ENCODE measurements at regions not wholly inside any gene's neighbourhood (a gene's known extent, or its start where the extent isn't known, plus 50 kb on each side); places are given as distances from the start of the nearest gene placed in this dataset.
A peak's percentile ranks its signal among the peaks of the same experiment; 100 is the strongest.

GRCh38 chr2:57902578-57902977 lies 144.0 kb upstream of the VRK2 start:
- DNase-seq (ENCODE audit: low read depth in 1 of 2, low spot score in 2 of 2) = no peak

More at GRCh38 chr2:57902578-57902977, 144.0 kb upstream of the VRK2 start:
- Histone ChIP-seq H3K23me2 (ENCODE audit: low read depth, low read length) (no peaks in the 10 kb centered on the region), H3K36me3 (ENCODE audit: control insufficient read depth in 2 of 4, insufficient read depth in 4 of 4, low read length in 3 of 4) (no peaks in the 10 kb centered on the region), H3K9ac (replicated peaks in 1 of 4; ENCODE audit: extremely low read depth in 1 of 4, low read depth in 3 of 4, low read length in 3 of 4) (no peak overlapping the region), H3K27me3 (replicated peaks in 1 of 4; ENCODE audit: control insufficient read depth in 3 of 4, extremely low read depth in 1 of 4, insufficient read depth in 3 of 4, low read length in 3 of 4) (no peaks in the 10 kb centered on the region), H3K56ac (replicated peaks; ENCODE audit: insufficient read length, low read depth, low read length) (no peak overlapping the region), H2BK20ac (ENCODE audit: low read length) (no peak overlapping the region), H3K4me1 (replicated peaks in 1 of 4; ENCODE audit: control insufficient read depth in 3 of 4, insufficient read depth in 4 of 4, low read length in 3 of 4) (peaks cover 0 to 7% (median 3%) of the 10 kb centered on the region in 4 experiments; a peak in 1 of 7 replicates), H3K79me2 (ENCODE audit: control insufficient read depth in 1 of 2, insufficient read depth in 2 of 2, low read length in 2 of 2) (no peaks in the 10 kb centered on the region), H2AK5ac (ENCODE audit: low read depth, low read length) (no peak overlapping the region), H2BK15ac (ENCODE audit: low read length) (no peak overlapping the region), H2AFZ (ENCODE audit: low read length) (no peak overlapping the region), H2BK120ac (replicated peaks; ENCODE audit: low read depth, low read length) (no peak overlapping the region), H3K23ac (ENCODE audit: insufficient read length) (no peak overlapping the region), H3K9me3 (ENCODE audit: insufficient read depth in 2 of 2, low read depth in 1 of 2, low read length in 1 of 2) (no peaks in the 10 kb centered on the region), H3K4me3 (ENCODE audit: extremely low read depth in 1 of 4, insufficient read depth in 2 of 4, low read depth in 3 of 4, low read length in 4 of 4) (no peak overlapping the region), H3K4me2 (ENCODE audit: insufficient read depth in 1 of 2, low read depth in 2 of 2, low read length in 2 of 2) (peak overlapping the region in 1 of 2 experiments; percentile 16; a peak in 1 of 4 replicates), H3K14ac (ENCODE audit: insufficient read length) (no peak overlapping the region), H2BK12ac (ENCODE audit: low read depth, low read length) (no peak overlapping the region), H2BK5ac (ENCODE audit: low read depth, low read length) (no peak overlapping the region), H4K91ac (replicated peaks; ENCODE audit: insufficient read length, low read length) (no peak overlapping the region), H4K20me1 (replicated peaks in 1 of 2; ENCODE audit: control insufficient read depth in 1 of 2, insufficient read depth in 2 of 2, low read length in 2 of 2) (no peaks in the 10 kb centered on the region), H3K79me1 (ENCODE audit: low read depth, low read length) (no peaks in the 10 kb centered on the region), H4K5ac (ENCODE audit: insufficient read length, low read depth, low read length) (no peak overlapping the region), H4K8ac (ENCODE audit: extremely low read depth, insufficient read depth, low read length) (no peak overlapping the region), H3K27ac (ENCODE audit: low read depth, low read length) (no peak overlapping the region), H3K18ac (ENCODE audit: extremely low read depth, low read length) (no peak overlapping the region), H3K4ac (replicated peaks; ENCODE audit: insufficient read length, low read depth, low read length) (no peak overlapping the region)
- WGBS, 2 experiments (ENCODE audit: extremely low coverage in 1 of 2, insufficient coverage in 1 of 2, insufficient read length in 1 of 2, insufficient replicate concordance in 2 of 2, low coverage in 1 of 2, low lambda C conversion rate in 2 of 2, missing lambda C conversion rate in 1 of 2) = 88% methylated on average over 6 of the region's 6 CpGs; no CpG with 5 or more reads in 1 of the 2 experiments
- no peak for TF ChIP-seq KDM4A (IDR thresholded peaks at IDR 0.05; ENCODE audit: low read depth, low read length, severe bottlenecking)
- no peak for TF ChIP-seq SAP30 (IDR thresholded peaks at IDR 0.05; ENCODE audit: insufficient read depth, insufficient replicate concordance, low read length)
- TF ChIP-seq BCL11A (IDR thresholded peaks at IDR 0.05; ENCODE audit: low read depth in 2 of 2, low read length in 2 of 2) = no peak
- TF ChIP-seq RNF2 (IDR thresholded peaks at IDR 0.05; ENCODE audit: borderline replicate concordance, low read depth, low read length, missing control alignments, poor library complexity, severe bottlenecking) = no peak
- TF ChIP-seq EZH2 (IDR thresholded peaks at IDR 0.05; ENCODE audit: low read depth, low read length, severe bottlenecking) = no peak
- TF ChIP-seq YY1 (IDR thresholded peaks at IDR 0.05; ENCODE audit: low read depth, low read length) = no peak
- no peak for TF ChIP-seq SP1 (IDR thresholded peaks at IDR 0.05; ENCODE audit: low read depth, low read length)
- no peak for TF ChIP-seq TBP (IDR thresholded peaks at IDR 0.05; ENCODE audit: low read depth, low read length)
- no peak for TF ChIP-seq RXRA (IDR thresholded peaks at IDR 0.05; ENCODE audit: insufficient read depth, low read depth, low read length)
- TF ChIP-seq SUZ12 (IDR thresholded peaks at IDR 0.05; ENCODE audit: low read length) = no peak
- FAIRE-seq = no peak
- ChIA-PET CTCF (ENCODE audit: partially characterized antibody) (interaction anchor here (0.9 to 1.7 kb wide), 4 partner anchors 44 to 545 kb away, joined by 3 to 5 read pairs (median 3); no protein-coding TSS in a partner anchor), POLR2A (ENCODE audit: partially characterized antibody) (no interaction called here)

All from H1 (cell line).